WERI-Rb-1 (cell line): ENCODE measurements at regions not wholly inside any gene's neighbourhood (a gene's known extent, or its start where the extent isn't known, plus 50 kb on each side); places are given as distances from the start of the nearest gene placed in this dataset.

ENCODE experiments used
- DNase-seq: peaks from one replicate; pipeline ENCODE4 v3.0.0-alpha.2; 2020
- H3K27ac ChIP-seq: fragments of 250-450 bp; sonication (Bioruptor Pico); 2 replicates; pipeline ENCODE4 v1.5.1; 2020; ENCODE audit warnings: mild to moderate bottlenecking, moderate library complexity
- H3K27me3 ChIP-seq: fragments of 250-450 bp; sonication (Bioruptor Pico); 2 replicates; pipeline ENCODE4 v1.5.1; 2021; ENCODE audit warnings: mild to moderate bottlenecking, low read depth, moderate library complexity; ENCODE audit not compliant: insufficient read depth, severe bottlenecking
- H3K36me3 ChIP-seq: fragments of 250-450 bp; sonication (Bioruptor Pico); 2 replicates; pipeline ENCODE4 v1.5.1; 2020; ENCODE audit warnings: mild to moderate bottlenecking, moderate library complexity
- H3K4me3 ChIP-seq: 2 replicates; pipeline ENCODE4 v1.5.1; 2011; ENCODE audit warnings: low read depth, mild to moderate bottlenecking, control low read depth, low read length
- H3K9me3 ChIP-seq: fragments of 250-450 bp; sonication (Bioruptor Pico); 2 replicates; pipeline ENCODE4 v1.5.1; 2021; ENCODE audit warnings: mild to moderate bottlenecking, moderate library complexity; ENCODE audit not compliant: severe bottlenecking
- TF ChIP-seq, protein P1 (sequence below): IDR thresholded peaks from 2 replicates; pipeline ENCODE4 v1.5.1; 2011; ENCODE audit warnings: low read depth, mild to moderate bottlenecking, control low read depth, inconsistent platforms, low read length

DNA sequence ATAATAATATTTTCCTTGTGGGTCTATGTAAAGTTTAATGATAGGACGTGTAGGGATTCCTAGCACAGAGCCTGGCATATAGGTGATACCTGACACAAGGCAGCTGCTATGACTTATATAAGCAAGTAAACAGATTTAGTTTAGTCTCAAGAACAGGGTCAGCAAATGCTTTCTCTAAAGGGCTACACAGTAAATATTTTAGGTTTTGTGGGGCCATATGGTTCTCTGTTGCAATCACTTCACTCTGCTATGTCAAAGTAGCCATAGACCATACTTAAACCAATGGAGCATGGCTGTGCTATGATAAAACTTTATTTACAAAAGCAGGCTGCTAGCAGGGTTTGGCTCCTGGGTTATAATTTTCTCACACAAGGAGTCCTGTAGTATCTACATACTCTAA lies 204.8 kb upstream of the KLF4 start:
- Histone ChIP-seq H3K9me3 (peaks cover under 1% of the 10 kb centered on the region), H3K36me3 (no peaks in the 10 kb centered on the region), H3K27me3 (peaks cover 60% of the 10 kb centered on the region), H3K4me3 (no peak overlapping the region), H3K27ac (no peak overlapping the region)
- TF ChIP-seq, protein P1, sequence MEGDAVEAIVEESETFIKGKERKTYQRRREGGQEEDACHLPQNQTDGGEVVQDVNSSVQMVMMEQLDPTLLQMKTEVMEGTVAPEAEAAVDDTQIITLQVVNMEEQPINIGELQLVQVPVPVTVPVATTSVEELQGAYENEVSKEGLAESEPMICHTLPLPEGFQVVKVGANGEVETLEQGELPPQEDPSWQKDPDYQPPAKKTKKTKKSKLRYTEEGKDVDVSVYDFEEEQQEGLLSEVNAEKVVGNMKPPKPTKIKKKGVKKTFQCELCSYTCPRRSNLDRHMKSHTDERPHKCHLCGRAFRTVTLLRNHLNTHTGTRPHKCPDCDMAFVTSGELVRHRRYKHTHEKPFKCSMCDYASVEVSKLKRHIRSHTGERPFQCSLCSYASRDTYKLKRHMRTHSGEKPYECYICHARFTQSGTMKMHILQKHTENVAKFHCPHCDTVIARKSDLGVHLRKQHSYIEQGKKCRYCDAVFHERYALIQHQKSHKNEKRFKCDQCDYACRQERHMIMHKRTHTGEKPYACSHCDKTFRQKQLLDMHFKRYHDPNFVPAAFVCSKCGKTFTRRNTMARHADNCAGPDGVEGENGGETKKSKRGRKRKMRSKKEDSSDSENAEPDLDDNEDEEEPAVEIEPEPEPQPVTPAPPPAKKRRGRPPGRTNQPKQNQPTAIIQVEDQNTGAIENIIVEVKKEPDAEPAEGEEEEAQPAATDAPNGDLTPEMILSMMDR: no peak
- no peak for DNase-seq

DNA sequence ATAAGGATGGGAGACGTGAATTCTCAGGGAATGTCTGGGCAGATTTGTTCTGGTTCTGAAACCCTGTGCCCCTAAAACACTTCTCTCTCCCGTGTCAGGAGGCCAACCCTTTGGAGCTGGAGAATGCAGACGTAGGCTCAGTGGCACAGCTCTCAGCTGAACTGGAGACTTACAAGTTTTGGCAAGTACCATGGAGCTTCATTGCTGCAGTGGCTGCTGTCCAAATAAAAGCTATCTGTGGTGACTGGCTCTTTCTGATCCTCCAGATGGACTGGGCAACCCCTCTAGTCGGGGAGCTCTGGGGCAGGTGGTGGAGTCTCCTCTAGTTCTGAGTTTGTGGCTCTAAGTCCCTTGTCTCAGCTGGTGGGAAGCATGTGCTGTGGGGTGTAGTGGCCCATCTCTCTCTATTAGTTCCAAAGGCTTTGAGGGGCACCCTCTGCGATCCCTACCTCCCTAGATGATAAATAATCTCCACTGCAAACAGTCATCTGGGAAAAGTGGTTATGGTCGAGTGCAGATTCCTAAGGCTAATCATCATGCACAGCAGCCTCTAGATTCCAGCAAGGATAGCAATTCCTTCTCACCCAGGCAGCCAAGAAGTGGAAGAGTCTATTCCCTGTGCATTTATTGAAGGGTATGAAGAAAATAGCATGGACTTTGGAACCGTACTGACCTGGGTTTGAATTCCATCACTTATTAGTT lies 204.2 kb upstream of the KLF4 start:
- Histone ChIP-seq H3K4me3 (no peak overlapping the region), H3K27ac (no peak overlapping the region), H3K9me3 (peaks cover 7% of the 10 kb centered on the region), H3K27me3 (peaks cover 60% of the 10 kb centered on the region), H3K36me3 (no peaks in the 10 kb centered on the region)
- TF ChIP-seq, protein P1: no peak
- no peak for DNase-seq

DNA sequence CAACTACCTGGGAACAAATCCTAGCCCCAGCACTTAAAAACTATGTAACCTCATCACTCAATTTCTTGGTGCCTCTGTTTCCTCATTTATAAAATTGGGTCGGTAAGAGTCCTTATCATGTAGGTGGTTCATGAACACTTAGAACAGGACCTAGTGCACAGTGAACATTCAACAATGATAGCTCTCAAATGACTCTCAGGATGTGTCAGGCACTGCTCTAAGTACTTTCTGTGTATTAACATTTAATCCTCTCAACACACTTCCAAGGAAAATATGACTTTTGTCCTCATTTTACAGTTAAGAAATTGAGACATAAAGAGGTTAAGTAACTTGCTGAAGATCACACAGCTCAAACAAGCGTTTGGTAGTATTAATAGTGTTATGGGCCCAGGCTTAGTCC lies 202.1 kb upstream of the KLF4 start:
- no peaks in the 10 kb centered on the region for H3K36me3 ChIP-seq
- TF ChIP-seq, protein P1: no peak
- no peak overlapping the region for H3K27ac ChIP-seq
- H3K27me3 ChIP-seq: peaks cover 40% of the 10 kb centered on the region
- no peak for DNase-seq
- no peak overlapping the region for H3K4me3 ChIP-seq
- H3K9me3 ChIP-seq: peaks cover 7% of the 10 kb centered on the region

DNA sequence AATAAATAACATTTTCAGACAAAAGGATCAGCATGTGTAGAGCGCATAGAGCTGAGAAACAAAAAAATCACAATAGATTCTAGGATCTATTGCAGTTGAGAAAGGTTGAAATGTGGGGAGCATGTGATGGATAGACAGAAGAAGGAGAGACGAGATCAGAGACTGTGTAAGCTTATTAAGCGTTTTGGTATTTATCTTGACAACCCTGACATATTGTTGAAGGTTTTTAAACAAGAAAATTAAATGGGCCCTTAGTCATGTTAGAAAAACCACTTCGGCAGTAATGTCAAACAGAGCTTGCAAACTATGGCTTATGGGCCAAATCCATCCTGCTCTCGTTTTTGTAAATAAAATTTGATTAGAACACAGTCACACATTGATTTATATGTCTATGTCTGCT lies 200.5 kb upstream of the KLF4 start:
- no peak for DNase-seq
- TF ChIP-seq, protein P1: no peak

DNA sequence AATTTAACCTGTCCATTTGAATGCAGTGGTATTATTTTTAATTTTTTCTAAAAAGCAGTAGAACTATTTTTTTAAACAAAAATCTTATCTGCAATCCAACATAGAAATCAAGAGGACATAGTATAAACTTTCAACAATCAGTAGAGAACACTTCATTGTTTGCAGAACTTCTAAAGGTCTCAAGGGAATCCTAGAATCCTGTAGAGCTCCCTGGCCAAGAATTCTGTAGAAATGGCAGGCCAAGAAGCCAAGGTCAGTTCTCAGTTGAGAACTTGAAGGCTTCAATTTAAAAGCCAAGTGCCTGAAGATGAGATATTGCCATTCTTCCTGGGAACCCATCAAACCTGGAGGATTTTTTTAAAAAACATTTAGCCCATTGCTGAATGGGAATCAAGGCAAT lies 199.2 kb upstream of the KLF4 start:
- peaks cover 46% of the 10 kb centered on the region for H3K27me3 ChIP-seq
- H3K36me3 ChIP-seq: no peaks in the 10 kb centered on the region
- TF ChIP-seq, protein P1: no peak
- DNase-seq: no peak
- peaks cover 7% of the 10 kb centered on the region for H3K9me3 ChIP-seq
- H3K4me3 ChIP-seq: no peak overlapping the region
- no peak overlapping the region for H3K27ac ChIP-seq

More for the DNA sequence above, 200.5 kb upstream of the KLF4 start:
- Histone ChIP-seq H3K4me3 (no peak overlapping the region), H3K27me3 (peaks cover 37% of the 10 kb centered on the region), H3K27ac (no peak overlapping the region), H3K36me3 (no peaks in the 10 kb centered on the region), H3K9me3 (peaks cover 7% of the 10 kb centered on the region)

DNA sequence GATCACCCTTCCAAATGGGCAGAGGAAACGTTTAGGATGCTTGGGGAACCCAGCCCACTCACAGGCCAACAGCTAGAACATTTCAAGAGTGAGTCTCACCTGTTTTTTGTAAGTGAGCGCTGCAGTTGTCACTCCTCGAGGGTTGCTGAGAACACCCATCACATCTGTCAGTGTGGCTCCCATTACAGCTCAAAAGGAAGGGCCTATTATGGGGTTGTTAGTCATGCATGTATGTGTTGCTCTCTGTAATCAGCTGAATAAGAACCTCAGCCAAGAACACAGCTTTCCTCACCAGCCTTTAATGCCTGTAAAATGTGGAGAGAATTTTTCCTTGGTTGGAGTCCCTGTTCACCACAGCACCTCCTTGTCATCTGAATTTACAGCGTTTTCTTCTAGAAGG lies 196.3 kb upstream of the KLF4 start:
- H3K4me3 ChIP-seq: no peak overlapping the region
- H3K27me3 ChIP-seq: peaks cover 56% of the 10 kb centered on the region
- TF ChIP-seq, protein P1: no peak

More for the DNA sequence above, 196.3 kb upstream of the KLF4 start:
- Histone ChIP-seq H3K36me3 (no peaks in the 10 kb centered on the region), H3K9me3 (peaks cover 7% of the 10 kb centered on the region), H3K27ac (no peak overlapping the region)
- DNase-seq: no peak
